Upper lobe of left lung (tissue), 6 donors: ENCODE measurements at regions not wholly inside any gene's neighbourhood (a gene's known extent, or its start where the extent isn't known, plus 50 kb on each side); places are given as distances from the start of the nearest gene placed in this dataset.

Experiments
- ATAC-seq, 2 donors: fragments of 200-7000 bp; cut with Tn5 transposase; one replicate each; pipeline ENCODE4 v1.9.1; 2022; ENCODE audit warnings: mild to moderate bottlenecking in 2 of 2, moderate library complexity in 2 of 2; ENCODE audit not compliant: low FRiP score in 2 of 2
- DNase-seq, 2 donors: peaks; one replicate each; pipeline ENCODE4 v3.0.0-alpha.2; 2019 to 2020
- H3K27ac ChIP-seq, 4 donors: fragments of 200-600 bp; sonication (generic); one replicate each; pipeline ENCODE4 v1.5.1; 2016 to 2019
- H3K27me3 ChIP-seq, 4 donors: fragments of 200-600 bp; sonication (generic); one replicate each; pipeline ENCODE4 v1.5.1; 2017 to 2019
- H3K36me3 ChIP-seq, 4 donors: fragments of 200-600 bp; sonication (generic); one replicate each; pipeline ENCODE4 v1.5.1; 2016 to 2019
- H3K4me1 ChIP-seq, 4 donors: fragments of 200-600 bp; sonication (generic); one replicate each; pipeline ENCODE4 v1.5.1; 2018 to 2019
- H3K4me3 ChIP-seq, 4 donors: fragments of 200-600 bp; sonication (generic); one replicate each; pipeline ENCODE4 v1.5.1; 2017 to 2019; ENCODE audit warnings: mild to moderate bottlenecking in 2 of 4, moderate library complexity in 1 of 4
- H3K9me3 ChIP-seq, 4 donors: fragments of 200-600 bp; sonication (generic); one replicate each; pipeline ENCODE4 v1.5.1; 2018 to 2019
- EP300 ChIP-seq, 4 donors: sonication (generic); formaldehyde crosslinking; IDR thresholded peaks; one replicate each; pipeline ENCODE4 v1.5.1; 2017; ENCODE audit warnings: antibody characterized with exemption in 4 of 4, control low read depth in 2 of 4
- POLR2A ChIP-seq, 4 donors: fragments of 450-650 bp; IDR thresholded peaks; one replicate each; pipeline ENCODE4 v1.5.1; 2016 to 2017; ENCODE audit warnings: antibody characterized with exemption in 4 of 4, mild to moderate bottlenecking in 2 of 4
- POLR2AphosphoS5 ChIP-seq, 2 donors: sonication (generic); formaldehyde crosslinking; IDR thresholded peaks; one replicate each; pipeline ENCODE4 v1.5.1; 2017; ENCODE audit warnings: antibody characterized with exemption in 2 of 2
- WGBS, 2 donors: methylation state at CpG; one replicate each; pipeline ENCODE4 v1.1.5; 2017 to 2018; 5-methylcytosine and 5-hydroxymethylcytosine counted together
- TF ChIP-seq, protein P1 (sequence below), 6 experiments: fragments of 450-650 bp in 4 of 6; fragments of 200-600 bp in 2 of 6; sonication (generic) in 2 of 6; IDR thresholded peaks; one replicate each; pipeline ENCODE4 v1.5.1; 2016 to 2019; ENCODE audit warnings: antibody characterized with exemption in 6 of 6
- donor health status: DM: no; HTN: no; CAD: no; lungs with moderate emphysema.
- donor health status: DM: no; HTN: yes; CAD: no; lungs with severe emphysema.

GRCh38 chr6:45715508-45715803, 300.2 kb downstream of the CLIC5 start:
- DNase-seq (no peak), ATAC-seq (no peak)
- Histone ChIP-seq H3K27me3 (no peaks in the 10 kb centered on the region), H3K9me3 (no peaks in the 10 kb centered on the region), H3K4me1 (peaks cover 3 to 7% (median 6%) of the 10 kb centered on the region in 4 donors), H3K4me3 (no peak overlapping the region), H3K27ac (no peak overlapping the region), H3K36me3 (no peaks in the 10 kb centered on the region)
- TF ChIP-seq POLR2AphosphoS5 (IDR thresholded peaks at IDR 0.05) = no peak
- TF ChIP-seq EP300 (IDR thresholded peaks at IDR 0.05) = no peak
- TF ChIP-seq, protein P1, sequence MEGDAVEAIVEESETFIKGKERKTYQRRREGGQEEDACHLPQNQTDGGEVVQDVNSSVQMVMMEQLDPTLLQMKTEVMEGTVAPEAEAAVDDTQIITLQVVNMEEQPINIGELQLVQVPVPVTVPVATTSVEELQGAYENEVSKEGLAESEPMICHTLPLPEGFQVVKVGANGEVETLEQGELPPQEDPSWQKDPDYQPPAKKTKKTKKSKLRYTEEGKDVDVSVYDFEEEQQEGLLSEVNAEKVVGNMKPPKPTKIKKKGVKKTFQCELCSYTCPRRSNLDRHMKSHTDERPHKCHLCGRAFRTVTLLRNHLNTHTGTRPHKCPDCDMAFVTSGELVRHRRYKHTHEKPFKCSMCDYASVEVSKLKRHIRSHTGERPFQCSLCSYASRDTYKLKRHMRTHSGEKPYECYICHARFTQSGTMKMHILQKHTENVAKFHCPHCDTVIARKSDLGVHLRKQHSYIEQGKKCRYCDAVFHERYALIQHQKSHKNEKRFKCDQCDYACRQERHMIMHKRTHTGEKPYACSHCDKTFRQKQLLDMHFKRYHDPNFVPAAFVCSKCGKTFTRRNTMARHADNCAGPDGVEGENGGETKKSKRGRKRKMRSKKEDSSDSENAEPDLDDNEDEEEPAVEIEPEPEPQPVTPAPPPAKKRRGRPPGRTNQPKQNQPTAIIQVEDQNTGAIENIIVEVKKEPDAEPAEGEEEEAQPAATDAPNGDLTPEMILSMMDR (IDR thresholded peaks at IDR 0.05) = no peak
- TF ChIP-seq POLR2A (IDR thresholded peaks at IDR 0.05) = no peak

DNA sequence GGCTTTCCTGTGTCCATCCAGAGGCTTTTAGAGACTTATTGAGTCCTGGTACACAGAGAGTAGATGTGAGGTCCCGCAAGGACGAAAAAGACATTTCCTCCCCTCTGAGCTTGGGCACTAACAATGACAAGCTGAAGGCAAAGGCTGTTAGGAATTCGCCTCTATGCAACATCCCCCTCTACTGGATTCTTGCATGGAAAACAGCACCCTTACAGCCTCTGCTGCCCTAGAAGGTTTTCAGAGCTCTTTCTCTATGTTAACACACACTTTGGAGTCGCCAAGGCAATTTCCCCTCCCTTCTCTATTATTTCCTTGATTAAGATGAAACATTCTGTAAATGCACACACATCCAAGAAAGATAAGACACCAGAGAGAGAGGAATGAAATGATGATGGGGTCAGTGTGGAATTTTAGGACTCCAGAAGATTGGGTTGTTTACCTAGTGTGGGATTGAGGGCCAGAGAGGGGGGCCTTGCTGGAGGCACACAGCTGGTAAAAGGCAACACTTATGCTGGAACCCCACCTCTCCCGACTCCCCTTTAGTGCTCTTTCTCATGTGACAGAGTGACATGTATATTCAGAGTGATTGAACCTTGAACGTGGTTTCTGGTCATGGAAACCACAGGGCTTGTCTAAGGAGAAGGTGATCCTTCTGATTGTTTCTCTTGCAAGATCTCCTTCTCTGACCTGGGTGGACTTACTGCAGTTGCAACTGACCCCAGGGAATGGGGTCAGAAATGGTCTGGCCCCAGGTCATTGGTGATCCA, 300.7 kb downstream of the CLIC5 start:
- Histone ChIP-seq H3K36me3 (no peaks in the 10 kb centered on the region), H3K27ac (no peak overlapping the region), H3K27me3 (no peaks in the 10 kb centered on the region), H3K4me1 (peaks cover 3 to 12% (median 6%) of the 10 kb centered on the region in 4 donors), H3K9me3 (no peaks in the 10 kb centered on the region), H3K4me3 (no peak overlapping the region)
- peak in 1 of 2 donors; percentile 52 for DNase-seq
- peak; percentile 82 to 87 for ATAC-seq
- TF ChIP-seq, protein P1 (IDR thresholded peaks at IDR 0.05) = peak; percentile 48 to 79 (median 70)
- TF ChIP-seq POLR2A (IDR thresholded peaks at IDR 0.05) (no peak), POLR2AphosphoS5 (IDR thresholded peaks at IDR 0.05) (no peak), EP300 (IDR thresholded peaks at IDR 0.05) (no peak)
- WGBS, 2 donors = 5 to 18% methylated on average over 5 to 6 of the region's 6 CpGs

DNA sequence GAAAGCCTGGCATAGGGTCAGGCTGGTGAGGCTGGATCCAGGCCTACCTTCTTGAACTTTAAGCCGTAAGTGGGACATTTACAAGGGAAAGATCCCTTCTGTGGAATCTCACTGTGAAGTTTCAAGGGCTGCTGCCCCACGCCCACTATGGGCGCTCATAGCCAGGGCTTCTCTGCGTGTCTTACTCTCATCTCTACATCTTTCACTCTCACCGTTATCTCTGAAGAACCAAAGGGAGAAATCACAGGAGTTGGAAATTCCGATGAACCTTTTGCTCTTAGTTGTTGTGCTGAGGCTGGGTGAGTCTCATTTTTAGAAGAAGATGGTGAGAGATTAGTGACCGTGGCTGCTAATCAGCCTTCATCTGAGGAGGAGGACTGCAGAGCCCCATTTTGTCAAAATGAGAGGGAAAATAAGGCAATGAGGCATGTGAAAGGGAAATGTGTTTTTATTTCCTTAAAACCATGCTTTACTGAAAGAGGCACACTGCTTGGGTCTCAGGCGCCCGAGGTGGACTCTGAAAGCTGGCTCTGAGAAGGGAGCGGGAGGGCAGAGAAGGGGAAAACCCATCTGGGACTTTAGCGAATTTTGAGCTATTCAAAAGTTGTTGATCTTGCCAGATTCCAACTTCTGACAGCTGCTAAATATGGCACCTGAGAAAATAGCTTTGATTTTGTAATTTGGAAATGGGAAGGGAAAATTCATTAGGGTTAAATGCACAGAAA, 301.5 kb downstream of the CLIC5 start:
- Histone ChIP-seq H3K36me3 (no peaks in the 10 kb centered on the region), H3K27me3 (no peaks in the 10 kb centered on the region), H3K4me3 (no peak overlapping the region), H3K27ac (no peak overlapping the region), H3K4me1 (peaks cover 3 to 14% (median 6%) of the 10 kb centered on the region in 4 donors), H3K9me3 (no peaks in the 10 kb centered on the region)
- 74 to 75% methylated on average over 11 of the region's 11 CpGs for WGBS, 2 donors
- ATAC-seq = no peak
- DNase-seq = no peak
- TF ChIP-seq POLR2AphosphoS5 (IDR thresholded peaks at IDR 0.05) = no peak
- TF ChIP-seq EP300 (IDR thresholded peaks at IDR 0.05) = no peak
- TF ChIP-seq, protein P1 (IDR thresholded peaks at IDR 0.05) = no peak
